ENCODE measurements at regions not wholly inside any gene's neighbourhood (a gene's known extent, or its start where the extent isn't known, plus 50 kb on each side); places are given as distances from the start of the nearest gene placed in this dataset.

GRCh38 chr15:35691891-35692867, 146.2 kb upstream of the DPH6 start:
- TF ChIP-seq CTCF (IDR thresholded peaks at IDR 0.05; ENCODE audit: low read depth, low read length, missing control alignments), result no peak
- no peak for DNase-seq (ENCODE audit: low read depth)
- H3K4me3 ChIP-seq (ENCODE audit: low read depth, low read length), result no peak overlapping the region

GRCh38 chr15:35693286-35693685, 147.3 kb upstream of the DPH6 start:
- TF ChIP-seq CTCF (IDR thresholded peaks at IDR 0.05; ENCODE audit: low read depth, low read length, missing control alignments), result no peak
- no peak for DNase-seq (ENCODE audit: low read depth)
- H3K4me3 ChIP-seq (ENCODE audit: low read depth, low read length), result no peak overlapping the region

GRCh38 chr15:35693886-35694285, 147.9 kb upstream of the DPH6 start:
- DNase-seq (ENCODE audit: low read depth), result no peak
- no peak for TF ChIP-seq CTCF (IDR thresholded peaks at IDR 0.05; ENCODE audit: low read depth, low read length, missing control alignments)
- no peak overlapping the region for H3K4me3 ChIP-seq (ENCODE audit: low read depth, low read length)

- no peak overlapping the region for H3K4me3 ChIP-seq (ENCODE audit: low read depth, low read length)
- TF ChIP-seq CTCF (IDR thresholded peaks at IDR 0.05; ENCODE audit: low read depth, low read length, missing control alignments), result no peak
- DNase-seq (ENCODE audit: low read depth), result no peak
Observed at GRCh38 chr15:35695003-35695402, 149.0 kb upstream of the DPH6 start.

- no peak for TF ChIP-seq CTCF (IDR thresholded peaks at IDR 0.05; ENCODE audit: low read depth, low read length, missing control alignments)
- H3K4me3 ChIP-seq (ENCODE audit: low read depth, low read length), result no peak overlapping the region
- no peak for DNase-seq (ENCODE audit: low read depth)
Observed at GRCh38 chr15:35696767-35697231, 150.8 kb upstream of the DPH6 start.

GRCh38 chr15:35697549-35698299, 151.8 kb upstream of the DPH6 start:
- no peak for TF ChIP-seq CTCF (IDR thresholded peaks at IDR 0.05; ENCODE audit: low read depth, low read length, missing control alignments)
- no peak overlapping the region for H3K4me3 ChIP-seq (ENCODE audit: low read depth, low read length)
- no peak for DNase-seq (ENCODE audit: low read depth)
